COLO668 (cell line): ENCODE measurements at regions not wholly inside any gene's neighbourhood (a gene's known extent, or its start where the extent isn't known, plus 50 kb on each side); places are given as distances from the start of the nearest gene placed in this dataset.

Experiments used
- DNase-seq: peaks from one replicate; lab custom pipeline; 2025; ENCODE audit not compliant: unreplicated experiment; lab: John Stamatoyannopoulos, UW

DNA sequence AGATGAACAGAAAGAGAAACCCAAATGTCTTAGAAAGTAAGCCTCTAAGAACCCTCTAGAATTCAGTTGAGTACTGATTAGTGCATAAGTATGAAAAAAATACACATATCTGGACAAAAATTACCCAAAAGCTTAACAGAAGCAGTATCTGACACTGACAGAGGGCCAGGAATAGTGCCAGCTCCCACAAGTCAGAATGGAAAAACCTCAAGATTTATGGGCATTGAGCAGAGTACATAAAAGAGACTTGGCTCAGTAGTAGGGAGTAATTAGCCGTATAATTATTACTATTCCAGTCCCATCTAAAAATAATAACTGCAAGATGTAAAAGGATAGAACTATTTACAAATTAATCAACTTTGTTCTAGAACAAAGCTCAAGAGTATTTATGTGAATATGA is 834.5 kb downstream of the FAM181B start:
- no peak for DNase-seq

DNA sequence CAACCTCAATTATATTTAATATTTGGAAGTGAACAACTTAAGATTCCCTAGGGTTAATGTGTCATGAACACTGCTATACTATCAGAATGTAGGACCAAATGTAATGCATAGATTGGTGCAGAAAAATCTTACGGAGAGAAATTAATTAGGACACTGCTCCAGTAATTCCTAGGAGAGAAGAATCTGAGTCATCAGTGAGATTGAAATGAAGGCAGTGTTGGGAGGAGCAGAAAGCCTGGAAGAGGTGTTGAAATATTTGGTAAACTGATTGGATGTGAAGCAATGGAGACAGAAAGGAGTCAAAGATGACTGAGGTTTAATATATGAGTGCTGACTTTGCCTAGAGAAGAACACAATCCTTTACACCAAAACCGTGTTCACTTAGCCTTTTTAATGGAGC is 836.0 kb downstream of the FAM181B start:
- DNase-seq, result no peak

GRCh38 chr11:81895258-81895657 is 838.4 kb downstream of the FAM181B start:
- DNase-seq, result no peak

GRCh38 chr11:81892770-81893635 is 840.7 kb downstream of the FAM181B start:
- DNase-seq, result no peak

DNA sequence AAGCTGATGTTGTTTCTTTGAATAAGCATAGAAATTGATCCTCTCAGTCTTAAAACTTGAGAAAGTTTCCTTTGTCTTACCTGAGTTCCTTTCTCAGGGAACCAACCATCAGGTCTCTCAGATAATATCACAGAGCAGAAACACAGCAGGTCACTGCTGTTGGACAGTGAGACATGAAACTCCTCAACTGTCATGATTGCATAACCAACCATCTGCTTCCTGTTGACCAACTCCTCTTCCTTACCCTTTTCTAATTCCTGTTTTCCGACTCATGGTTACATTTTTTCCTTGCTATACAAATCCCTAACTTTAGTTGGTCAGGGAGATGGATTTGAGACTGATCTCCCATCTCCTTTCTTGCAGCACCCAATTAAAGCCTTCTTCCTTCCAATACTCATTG is 845.3 kb downstream of the FAM181B start:
- no peak for DNase-seq

DNA sequence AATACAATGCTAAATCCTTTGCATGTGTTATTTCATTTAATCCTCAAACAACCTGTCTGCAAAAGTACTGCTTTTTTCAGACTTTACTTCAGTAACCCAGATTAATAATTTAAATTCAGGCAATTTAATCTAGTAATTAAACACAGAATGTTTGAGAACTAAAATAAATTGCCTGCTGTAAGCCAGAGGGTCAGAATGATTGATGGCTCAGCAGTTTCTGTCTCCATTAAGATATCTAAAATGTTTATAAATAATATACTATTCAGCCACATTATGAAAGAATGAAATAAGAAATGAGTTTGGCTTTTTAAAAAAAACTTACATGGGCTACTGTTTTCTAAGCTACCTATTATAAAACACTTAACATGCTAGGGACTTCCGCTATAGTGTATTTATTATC is 846.0 kb downstream of the FAM181B start:
- no peak for DNase-seq

DNA sequence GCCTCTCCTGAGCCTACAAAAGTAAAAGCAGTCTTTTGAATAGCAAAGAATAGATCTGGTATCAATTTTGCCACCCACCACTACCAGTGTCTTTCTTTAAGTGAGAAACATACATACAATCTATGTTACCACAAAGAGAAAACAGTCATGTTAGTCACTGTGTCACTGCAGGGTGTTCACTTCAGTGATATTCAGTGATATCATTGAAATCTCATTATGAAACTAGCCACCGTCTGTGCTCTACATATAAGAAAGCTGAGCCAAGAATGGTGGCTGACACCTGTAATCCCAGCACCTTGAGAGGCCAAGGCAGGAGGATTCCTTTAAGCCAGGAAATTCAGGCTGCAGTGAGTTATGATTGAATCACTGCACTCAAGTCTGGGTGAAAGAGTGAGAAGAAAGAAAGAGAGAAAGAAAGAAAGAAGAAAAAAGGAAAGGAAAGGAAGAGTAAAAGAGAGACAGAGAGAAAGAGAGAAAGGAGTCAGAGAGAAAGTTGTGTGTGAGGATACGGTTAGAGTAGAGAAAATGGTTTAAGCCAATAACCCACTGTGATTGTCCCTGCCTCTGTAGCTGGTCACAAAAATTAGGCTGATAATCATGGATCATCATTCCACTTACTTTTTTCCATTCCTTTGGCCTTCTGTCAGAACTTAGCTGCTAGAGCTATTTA is 847.1 kb downstream of the FAM181B start:
- no peak for DNase-seq

DNA sequence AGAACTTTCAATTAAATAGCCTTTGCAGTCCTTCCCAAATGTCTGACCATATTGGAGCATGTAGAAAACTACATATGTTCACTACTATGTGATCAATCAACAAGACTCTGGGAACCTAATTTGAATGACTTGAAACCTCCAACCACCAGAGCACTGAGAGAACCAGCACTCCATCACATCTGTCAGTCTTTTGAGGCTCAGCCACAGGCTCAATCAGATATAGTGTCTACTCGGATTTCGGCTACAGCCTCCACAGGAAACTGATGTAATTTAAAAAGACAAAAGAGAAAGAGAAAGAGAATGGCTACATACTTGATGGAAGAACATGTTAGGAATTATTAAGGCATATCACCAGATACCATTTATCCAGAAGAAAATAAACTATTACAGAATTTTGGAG is 859.0 kb downstream of the FAM181B start:
- DNase-seq, result no peak

- DNase-seq, result no peak
These were observed 862.8 kb downstream of the FAM181B start for GRCh38 chr11:81870815-81871214.

DNA sequence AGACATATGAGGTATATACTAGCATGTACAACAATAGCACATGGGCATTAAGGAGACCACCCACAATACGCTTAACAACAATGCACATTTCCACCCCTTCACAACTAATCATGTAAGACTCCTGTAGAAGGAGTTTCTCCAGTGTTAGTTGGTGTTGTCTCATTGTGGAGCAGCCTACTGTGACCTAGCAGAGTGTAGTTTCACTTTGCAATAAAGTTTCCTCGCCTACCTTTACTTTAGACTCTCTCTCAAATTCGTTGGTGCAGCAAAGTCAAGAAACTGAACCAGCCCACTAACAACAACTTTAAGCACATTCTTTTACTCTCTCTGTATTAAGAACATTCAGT is 863.6 kb downstream of the FAM181B start:
- DNase-seq, result no peak

DNA sequence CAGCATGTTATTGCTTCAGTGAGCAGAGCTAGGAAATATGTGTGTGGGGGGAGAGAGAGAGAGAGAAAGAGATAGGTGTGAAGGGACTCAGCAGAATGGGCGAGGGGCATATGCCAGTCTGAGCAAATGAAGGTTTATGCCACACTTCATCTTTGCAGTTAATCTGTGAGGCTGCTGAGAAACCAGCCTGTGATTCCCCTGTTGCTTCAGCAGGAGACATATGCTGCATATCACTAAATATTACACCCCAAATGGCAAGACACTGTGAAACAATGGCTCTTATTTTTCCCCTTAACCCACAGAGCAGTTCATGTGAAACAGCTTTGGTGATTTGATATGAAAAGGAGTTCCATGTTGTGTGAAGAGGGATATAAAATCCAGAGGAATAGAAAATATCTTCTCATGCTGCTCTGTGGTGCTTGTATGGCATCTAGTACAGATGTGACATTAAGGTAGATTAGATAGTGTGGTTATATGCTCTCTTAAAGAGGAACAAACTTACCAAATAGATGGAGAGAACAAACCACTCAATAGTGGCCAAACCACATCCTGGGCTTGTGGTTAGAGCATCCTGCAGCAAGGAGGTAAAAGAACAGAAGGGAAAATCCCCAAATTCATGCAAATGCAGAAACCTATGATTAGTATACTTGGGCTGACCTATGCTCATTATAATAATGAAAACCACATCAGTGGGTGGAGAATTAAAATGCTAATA is 864.2 kb downstream of the FAM181B start:
- DNase-seq, result no peak

DNA sequence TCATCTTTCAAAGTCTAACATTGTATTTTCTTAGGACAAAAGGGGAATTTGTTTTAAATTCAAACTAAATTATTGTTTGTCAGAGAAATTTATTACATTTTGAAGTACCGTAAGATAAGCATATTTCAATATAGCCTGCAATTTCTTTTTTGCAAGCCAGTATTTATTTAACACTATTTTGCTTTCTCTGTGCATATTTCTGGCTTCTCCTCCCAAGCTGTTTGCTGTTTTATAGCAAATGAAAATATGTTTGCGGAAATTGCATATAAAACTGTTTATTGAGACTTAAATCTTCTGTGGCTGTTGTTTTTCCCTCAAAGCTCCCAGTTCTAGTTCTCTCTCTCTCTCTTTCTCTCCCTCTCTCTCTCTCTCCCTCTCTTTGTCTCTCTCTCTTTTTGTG is 866.8 kb downstream of the FAM181B start:
- DNase-seq, result no peak

DNA sequence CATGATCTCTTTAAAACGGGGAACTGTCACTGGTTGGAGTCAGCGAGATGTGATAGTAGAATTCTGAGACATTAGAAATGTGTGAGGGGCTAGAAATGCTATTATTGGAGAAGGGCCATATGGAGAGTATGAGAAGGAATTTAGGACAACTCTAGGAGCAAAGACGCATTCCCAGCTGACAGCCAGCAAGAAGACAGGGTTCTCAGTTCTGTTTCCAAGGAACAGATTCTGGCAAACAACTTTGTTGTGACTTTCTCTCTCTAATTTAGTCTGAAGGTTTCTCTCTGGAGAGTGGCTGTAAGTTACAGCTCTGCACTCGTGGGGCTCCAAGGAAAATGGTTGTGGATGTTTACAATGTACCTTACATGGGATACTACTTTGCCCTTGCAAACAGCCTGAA is 876.3 kb downstream of the FAM181B start:
- DNase-seq, result no peak

DNA sequence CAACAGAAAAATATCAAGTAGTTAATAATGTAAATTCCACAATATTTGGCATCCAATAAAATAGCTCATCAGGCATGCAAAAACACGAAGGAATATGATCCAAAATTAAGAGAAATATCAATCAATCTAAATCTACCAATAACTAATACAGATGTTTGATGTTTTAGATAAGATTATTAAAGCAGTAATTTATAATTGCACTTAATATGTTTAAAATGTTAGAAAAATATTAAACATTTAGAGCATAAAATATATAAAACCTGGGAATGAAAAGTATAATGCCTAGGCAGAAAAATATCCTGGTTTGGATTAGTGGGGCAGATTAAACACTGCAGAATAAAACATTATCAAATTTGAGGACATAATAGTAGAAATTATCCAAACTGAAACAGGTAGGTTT is 879.9 kb downstream of the FAM181B start:
- DNase-seq, result no peak

GRCh38 chr11:81852896-81853295 is 880.8 kb downstream of the FAM181B start:
- no peak for DNase-seq

GRCh38 chr11:81840380-81840779 is 893.3 kb downstream of the FAM181B start:
- no peak for DNase-seq

DNA sequence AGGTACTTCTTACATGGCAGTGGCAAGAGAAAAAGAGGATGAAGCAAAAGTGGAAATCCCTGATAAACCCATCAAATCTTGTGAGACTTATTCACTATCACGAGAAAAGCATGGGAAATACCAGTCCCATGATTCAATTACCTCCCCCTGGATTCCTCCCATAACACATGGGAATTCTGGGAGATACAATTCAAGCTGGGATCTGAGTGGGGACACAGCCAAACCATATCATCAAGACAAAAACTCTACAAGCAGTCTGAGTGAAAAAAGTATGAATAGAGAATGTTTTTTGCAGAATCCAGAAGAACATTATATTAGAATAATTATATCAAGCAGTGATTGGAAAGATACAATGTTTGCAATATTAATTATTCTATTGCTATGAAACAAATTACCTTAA is 893.7 kb downstream of the FAM181B start:
- DNase-seq, result no peak

DNA sequence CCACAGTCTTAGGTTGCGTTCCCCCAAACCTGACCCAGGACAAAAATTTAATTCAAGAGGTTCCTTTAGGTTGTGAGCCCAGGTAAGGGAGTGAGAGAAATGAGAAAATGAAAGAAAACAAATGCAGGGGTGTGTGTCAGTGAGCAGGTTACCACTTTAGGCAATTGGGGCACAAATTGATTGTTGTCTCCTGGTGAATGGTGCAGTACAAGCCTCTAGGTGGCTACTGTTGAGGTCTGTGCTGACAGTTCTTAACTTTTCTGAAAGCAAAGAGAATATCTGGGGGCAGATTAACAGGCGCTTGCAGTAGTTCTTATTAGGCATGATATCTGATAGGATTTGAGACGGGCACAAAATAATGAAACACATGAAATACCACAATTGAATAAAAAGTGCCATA is 894.6 kb downstream of the FAM181B start:
- no peak for DNase-seq

- DNase-seq, result no peak
These were observed 903.7 kb downstream of the FAM181B start for GRCh38 chr11:81829976-81830375.

DNA sequence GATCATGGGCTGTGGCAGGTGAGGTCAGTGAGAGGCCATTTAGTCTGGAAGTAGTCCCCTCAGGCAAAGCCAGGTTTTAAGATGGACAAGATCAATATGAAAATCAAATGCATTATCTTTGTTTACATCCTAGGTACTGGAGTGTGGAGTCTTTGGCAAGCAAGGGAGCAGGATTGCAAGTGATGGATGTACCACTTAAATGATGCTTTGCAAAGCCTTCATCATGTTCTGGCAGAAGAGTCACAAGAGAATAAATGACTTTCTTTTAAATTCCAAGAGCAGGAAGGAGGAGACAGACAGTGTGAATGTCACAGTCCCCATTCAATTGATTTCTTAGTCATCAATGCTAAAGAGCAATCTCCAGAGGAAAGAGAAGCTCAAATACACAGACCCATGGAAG is 908.3 kb downstream of the FAM181B start:
- no peak for DNase-seq

DNA sequence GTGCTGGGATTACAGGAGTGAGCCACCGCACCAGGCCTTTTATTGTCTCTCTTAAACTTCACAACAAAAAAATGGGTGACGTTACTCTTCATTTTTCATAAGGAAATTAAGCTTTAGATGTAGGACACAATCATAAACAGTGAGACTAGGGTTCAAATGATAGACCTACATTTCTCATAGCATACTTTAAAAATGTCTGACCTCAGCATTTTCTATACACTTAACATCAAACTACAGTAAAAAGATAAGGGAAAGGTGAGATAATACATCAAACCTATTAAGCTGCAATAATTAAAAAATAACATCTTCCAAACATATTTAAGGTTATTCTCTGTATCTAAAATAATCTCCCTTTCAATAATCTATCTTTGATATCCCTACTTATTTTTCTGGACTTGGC is 914.2 kb downstream of the FAM181B start:
- DNase-seq, result no peak

- no peak for DNase-seq
These were observed 928.8 kb downstream of the FAM181B start for GRCh38 chr11:81804858-81805257.
